ENCODE measurements at regions not wholly inside any gene's neighbourhood (a gene's known extent, or its start where the extent isn't known, plus 50 kb on each side); places are given as distances from the start of the nearest gene placed in this dataset.

DNA sequence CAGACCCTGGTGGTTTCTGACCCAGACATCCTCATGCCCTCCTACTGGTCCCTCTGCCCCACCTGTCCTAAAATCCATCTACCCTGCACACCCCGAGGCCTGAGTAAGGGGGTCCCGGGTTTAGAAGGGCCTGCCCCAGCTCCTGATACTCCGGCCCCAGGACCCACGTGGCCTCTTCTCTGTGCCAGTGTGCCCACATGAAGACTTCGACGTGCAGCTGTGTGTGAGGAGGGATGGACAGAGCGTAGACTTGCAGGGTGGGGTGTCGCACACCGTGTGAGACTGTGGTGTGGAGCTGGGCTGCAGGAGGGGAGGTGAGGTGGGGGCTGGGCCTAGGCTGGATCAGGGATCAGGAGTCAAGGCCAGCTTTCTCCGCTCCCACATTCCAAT, 461.1 kb downstream of the PTPRU start:
- TF ChIP-seq YY1 (IDR thresholded peaks at IDR 0.05; ENCODE audit: insufficient read depth, insufficient read length) = no peak
- no peak for TF ChIP-seq SUZ12 (IDR thresholded peaks at IDR 0.05; ENCODE audit: extremely low read depth, insufficient read depth, insufficient read length)
- TF ChIP-seq ZNF274 (IDR thresholded peaks at IDR 0.05; ENCODE audit: low read depth, low read length) = no peak

Measured in NT2/D1 (cell line).